Stimulated activated CD8-positive, alpha-beta memory T cell treated with anti-CD3 and anti-CD28 coated beads, Interleukin-7, amount 100 ng/mL, for 1 hour (primary cell): ENCODE measurements at regions not wholly inside any gene's neighbourhood (a gene's known extent, or its start where the extent isn't known, plus 50 kb on each side); places are given as distances from the start of the nearest gene placed in this dataset.

Experiments used
- DNase-seq, 2 donors: peaks; one replicate each; pipeline ENCODE4 v3.0.0-alpha.2; 2020; ENCODE audit warnings: low read depth in 2 of 2

DNA sequence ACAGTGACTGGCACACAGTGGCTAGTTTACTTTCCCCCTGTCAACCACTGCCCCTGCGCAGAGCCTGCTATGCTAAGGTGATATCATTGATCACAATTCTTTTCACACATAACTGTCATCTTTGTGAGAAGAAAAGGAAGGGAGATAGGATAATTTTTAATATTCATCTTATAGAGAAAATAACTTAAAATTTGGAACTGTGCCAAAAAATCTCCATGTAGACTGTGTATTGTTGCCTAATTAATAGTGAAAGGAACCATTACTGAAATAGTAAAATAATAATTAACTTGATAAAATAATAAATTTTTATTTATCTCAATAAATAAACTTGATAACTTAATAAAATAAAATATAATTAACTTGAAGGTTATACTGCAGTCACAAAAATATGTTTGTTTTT is 1069.4 kb downstream of the C4orf33 start:
- no peak for DNase-seq

DNA sequence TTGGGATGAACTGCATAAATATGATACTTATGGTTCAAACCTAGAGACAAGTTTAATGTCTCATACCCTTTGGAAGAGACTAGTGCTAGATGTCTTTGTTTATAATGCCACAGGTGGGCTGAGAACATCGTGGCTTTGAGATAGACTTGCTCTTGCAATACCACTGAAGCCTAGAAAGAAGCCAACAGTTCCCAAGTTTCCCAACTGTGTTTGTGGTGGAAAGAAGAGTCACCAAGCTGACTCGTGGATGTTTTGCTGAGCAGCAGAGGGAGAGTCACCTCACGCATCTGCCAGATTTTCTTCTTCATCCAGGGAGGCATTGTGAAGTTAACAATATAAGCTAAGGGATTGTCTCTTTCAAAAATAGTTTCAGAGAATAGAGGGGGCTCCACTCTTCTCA is 1076.2 kb downstream of the C4orf33 start:
- DNase-seq = no peak

- no peak for DNase-seq
Observed at GRCh38 chr4:130178106-130178505, 1082.2 kb downstream of the C4orf33 start.

DNA sequence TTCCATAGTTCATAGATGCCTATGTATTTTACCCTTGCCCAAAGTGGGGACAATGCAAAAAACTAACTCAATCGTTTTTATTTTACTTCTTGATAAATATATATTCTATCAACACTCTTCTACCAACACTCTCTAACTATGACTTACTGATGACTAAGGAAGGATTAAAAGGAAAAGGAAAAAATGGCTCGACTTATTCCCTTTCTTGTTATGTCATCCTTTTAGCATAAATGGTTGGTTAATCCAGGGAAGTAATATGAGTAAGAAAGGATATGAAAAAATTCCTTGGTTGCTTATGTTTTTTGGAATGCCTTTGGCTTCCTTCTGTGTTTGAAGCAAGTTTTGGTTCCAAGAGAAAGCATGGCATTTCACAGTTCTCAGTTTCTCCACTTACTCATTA is 1087.1 kb downstream of the C4orf33 start:
- DNase-seq = no peak

DNA sequence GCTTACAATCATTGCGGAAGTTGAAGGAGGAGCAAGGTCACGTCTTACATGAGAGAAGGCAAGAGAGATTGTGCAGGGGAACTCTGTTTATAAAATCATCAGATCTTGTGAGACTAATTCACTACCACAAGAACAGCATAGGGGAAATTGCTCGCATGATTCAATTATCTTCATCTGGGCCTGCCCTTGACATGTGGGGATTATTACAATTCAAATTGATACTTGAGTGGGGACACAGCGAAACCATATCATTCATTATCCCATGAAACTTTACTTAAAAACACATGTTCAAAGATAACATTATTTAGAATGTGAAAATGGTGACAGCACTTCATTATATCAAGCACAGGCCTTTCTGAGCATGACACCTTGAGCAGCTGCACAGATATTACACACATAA is 1087.8 kb downstream of the C4orf33 start:
- DNase-seq = no peak

DNA sequence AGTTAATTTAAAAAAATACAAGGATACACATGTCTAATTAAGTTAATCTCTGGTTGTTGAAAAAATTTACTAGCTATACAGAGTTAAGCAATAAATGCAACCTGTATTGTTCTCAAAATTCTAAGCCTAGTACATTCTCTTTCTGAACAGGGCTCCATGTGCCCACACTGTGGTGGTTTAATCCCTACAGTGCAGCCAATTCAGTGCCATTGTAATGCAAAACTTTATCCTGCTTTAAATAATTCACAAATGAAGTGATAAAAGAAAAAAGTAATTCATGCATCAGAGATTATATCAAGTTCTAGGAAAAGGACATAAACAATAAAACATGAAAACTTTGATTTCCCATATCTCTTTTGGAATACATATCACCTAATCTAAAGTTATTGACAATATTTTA is 1089.2 kb downstream of the C4orf33 start:
- no peak for DNase-seq

- no peak for DNase-seq
Observed at GRCh38 chr4:130186931-130187330, 1091.0 kb downstream of the C4orf33 start.

GRCh38 chr4:130187587-130187986 is 1091.6 kb downstream of the C4orf33 start:
- DNase-seq = no peak

DNA sequence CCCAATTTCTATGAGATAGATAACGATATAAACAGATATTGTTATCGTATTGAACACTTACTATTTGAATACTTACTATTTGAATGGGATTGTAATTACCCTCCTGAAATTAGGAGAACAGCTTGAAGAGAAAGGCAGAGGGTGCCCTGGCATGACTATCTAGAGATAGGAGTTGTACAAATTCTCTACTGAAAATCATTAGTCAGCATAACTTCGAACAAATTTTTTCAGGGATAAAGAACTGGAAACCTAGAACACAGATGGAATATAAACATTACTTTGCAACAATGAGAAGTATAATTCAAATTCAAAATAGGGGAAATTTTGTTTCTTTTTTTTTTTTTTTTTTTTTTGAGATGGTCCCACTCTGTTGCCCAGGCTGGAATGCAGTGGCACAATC is 1096.8 kb downstream of the C4orf33 start:
- no peak for DNase-seq

DNA sequence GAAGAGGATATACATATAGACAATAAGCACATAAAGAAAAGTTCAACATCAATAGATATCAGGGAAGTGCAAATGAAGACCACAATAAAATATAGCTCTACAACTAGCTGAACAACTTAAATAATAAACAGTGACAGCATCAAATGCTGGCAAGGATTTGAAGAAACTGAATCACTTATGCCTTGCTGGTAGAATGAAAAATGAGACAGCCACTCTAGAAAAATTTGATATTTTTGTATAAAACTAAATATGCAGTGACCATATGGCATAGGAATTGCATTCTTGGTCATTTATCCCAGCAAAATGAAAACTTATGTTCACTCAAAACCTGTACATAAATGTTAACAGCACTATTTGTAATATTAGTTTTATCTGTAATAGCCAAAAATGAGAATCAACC is 1102.0 kb downstream of the C4orf33 start:
- no peak for DNase-seq

DNA sequence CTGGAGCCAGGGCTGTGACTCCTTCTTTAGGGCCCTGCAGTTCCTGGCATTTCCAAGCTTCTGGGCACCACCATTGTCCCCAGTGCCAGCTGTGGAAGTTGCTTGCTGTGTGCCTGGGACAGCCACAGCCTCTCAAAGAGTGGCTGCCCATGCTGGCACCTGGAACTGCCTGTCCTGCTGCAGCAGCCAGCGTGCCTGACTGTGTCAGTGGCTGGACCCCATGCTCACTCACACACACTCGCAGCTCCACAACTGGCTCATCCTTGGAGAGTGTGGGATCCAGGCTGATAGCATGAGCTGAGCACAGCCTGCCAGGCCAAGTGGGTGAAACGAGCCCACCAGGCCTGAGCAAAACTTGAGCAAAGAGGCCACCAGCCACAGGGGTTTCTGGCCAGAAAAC is 1107.6 kb downstream of the C4orf33 start:
- DNase-seq = no peak

- DNase-seq = no peak
Observed at GRCh38 chr4:130210864-130211263, 1114.9 kb downstream of the C4orf33 start.

DNA sequence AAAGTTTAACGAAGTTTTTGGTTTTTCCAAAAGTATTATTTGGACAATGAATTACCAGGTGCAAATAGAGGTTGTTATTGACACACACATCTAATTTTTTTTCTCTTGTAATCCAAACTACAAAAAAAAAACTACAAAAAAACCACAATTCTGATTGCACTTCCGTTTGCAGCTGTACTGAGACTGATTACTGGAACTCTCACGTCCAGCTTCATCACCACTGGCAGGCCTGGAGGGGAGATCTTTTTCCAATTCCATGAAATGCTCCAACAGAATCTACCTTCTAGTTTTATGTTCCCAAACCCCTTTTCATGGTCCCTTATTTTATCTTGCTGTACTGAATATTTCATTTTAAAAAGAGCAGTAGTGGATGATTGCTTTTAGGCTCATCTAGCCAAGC is 1118.3 kb downstream of the C4orf33 start:
- DNase-seq = no peak

- DNase-seq = no peak
Observed at GRCh38 chr4:130233377-130234047, 1137.6 kb downstream of the C4orf33 start.

DNA sequence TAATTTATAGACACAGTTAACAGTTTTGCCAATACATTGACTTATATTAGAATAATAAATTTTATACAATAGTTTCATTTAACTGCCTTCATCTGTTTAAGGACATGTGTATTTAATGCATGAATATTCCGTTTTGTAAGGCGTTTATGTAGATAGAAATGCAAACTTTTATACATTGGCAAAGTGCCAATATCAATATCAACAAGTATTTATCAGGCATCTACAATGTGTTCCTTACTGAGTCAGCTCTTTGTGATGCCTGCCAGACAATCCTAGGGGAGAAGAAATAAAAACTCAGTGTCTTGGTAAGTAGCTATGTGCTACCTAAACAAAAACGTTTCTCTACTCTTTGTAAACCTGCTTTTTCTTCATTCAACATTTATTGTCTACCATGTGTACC is 1142.2 kb downstream of the C4orf33 start:
- no peak for DNase-seq

DNA sequence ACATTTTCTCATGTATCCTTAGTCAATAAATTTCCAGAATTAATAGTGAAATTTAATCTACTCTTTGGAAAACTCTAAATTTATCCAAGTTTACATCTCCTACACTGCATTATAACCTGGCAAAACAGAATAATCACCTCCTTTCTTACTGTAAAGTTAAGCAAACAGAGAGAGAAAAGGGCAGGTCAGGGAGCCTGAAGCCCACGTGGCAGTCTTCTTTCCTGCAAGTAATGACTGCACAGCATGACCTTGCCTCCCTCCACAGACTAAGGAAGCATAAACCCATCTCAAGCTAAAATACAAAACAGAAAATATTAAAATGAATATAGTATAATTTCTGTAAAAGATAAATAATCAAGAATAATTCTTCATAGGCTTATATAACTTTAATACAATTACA is 1153.0 kb downstream of the C4orf33 start:
- DNase-seq = no peak

DNA sequence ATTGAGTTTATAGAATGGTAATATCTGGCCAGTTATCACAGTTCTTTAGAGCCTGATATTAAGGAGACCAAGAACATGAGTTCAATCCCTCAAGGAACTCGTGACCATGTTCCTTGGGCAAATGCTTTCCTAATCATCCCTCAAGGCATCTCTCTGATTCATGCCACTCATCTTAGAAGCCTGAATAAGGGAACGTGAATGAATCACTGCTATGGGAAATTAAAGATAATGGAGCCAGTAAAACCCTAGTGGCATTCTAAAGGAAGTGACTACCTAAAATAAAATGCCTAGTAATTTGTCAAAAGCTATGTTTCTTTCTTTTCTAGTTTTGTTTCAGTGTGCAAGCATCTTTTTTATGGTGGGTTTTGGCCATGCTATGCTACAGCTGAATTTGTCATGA is 1161.3 kb downstream of the C4orf33 start:
- no peak for DNase-seq

DNA sequence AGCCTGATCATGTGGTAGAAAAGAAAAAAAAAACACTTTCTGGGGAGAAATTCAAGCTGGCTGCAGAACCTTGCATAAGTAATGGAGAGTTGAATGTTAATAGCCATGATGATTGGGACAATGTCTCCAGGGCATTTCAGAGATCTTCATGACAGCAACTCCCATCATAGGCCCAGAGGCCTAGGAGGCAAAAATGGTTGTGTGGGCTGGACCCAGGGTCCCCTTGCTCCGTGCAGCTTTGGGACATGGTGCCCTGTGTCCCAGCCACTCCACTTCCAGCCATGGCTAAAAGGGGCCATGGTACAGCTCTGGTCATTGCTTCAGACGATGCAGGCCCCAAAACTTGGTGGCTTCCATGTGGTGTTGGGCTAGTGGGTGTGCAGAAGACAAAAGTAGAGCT is 1170.9 kb downstream of the C4orf33 start:
- no peak for DNase-seq

- DNase-seq = no peak
Observed at GRCh38 chr4:130288576-130288975, 1192.6 kb downstream of the C4orf33 start.

DNA sequence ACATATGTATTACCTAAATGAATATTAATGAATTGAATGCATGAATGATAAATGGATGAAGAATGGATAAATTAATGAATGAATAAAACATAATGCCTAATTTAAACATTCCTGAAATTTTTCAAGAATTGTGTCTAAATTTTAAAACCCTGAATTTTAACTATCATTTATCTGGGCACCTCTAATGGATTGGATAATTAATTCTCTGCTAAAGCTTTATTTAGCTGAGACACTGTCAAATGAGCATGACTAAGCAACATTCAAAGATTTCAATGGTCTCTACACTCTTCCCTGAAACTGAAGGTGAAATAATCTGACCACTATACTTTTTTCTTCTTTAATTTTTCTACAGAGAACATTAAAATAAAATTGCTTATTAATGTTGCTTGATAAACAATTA is 1197.7 kb downstream of the C4orf33 start:
- no peak for DNase-seq

- DNase-seq = no peak
Observed at GRCh38 chr4:130296448-130296847, 1200.5 kb downstream of the C4orf33 start.

GRCh38 chr4:130306566-130306965 is 1210.6 kb downstream of the C4orf33 start:
- no peak for DNase-seq

DNA sequence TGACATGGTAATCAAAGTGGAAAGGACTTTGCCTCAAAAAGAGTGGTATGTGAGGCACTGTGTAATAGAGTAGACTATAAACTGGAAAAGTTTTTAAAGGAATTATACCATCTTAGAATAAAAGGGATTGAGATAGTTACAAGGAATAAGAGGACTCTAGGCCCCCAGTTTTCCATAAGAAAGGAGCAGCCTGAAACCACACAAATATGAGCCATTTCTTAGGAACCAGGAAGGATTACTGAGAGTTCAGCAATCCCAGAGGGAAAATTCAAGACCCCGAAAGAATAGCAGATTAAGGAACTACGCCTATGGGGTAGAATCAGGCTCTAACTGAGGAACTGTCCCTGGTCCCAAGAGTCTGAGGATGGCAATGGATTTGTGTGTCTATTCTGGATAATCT is 1213.3 kb downstream of the C4orf33 start:
- DNase-seq = no peak

DNA sequence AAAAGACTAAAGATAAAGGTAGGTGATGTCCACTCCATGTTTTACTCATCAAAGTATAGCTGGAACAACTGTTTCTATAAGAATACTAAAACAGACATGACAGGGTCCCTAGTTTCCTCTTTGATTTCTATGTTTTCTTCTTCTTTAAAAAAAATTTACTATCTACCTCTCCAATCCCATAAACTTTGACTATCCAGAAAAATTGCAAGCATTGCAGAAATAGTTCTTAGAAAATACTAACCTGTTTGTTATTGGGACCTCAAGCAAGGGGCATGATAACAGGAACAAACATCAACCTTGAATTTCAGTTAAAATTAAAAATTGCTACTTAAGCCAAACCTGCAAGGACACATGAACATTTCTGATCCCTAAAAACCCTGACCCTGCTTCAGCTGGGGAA is 1226.5 kb downstream of the C4orf33 start:
- DNase-seq = no peak
